Smooth muscle cell (in vitro differentiated cells): ENCODE measurements at regions not wholly inside any gene's neighbourhood (a gene's known extent, or its start where the extent isn't known, plus 50 kb on each side); places are given as distances from the start of the nearest gene placed in this dataset.

ENCODE experiments used
- DNase-seq: peaks from one replicate; lab custom pipeline; 2025; ENCODE audit not compliant: unreplicated experiment; lab: John Stamatoyannopoulos, UW
- H2AFZ ChIP-seq: fragments of 200-600 bp; sonication (generic); 2 replicates; pipeline ENCODE4 v1.6.0; 2016; ENCODE audit warnings: antibody characterized with exemption, low read depth, mild to moderate bottlenecking
- H3F3A ChIP-seq: fragments of 200-600 bp; sonication (generic); 2 replicates; pipeline ENCODE4 v1.6.0; 2017; ENCODE audit warnings: antibody characterized with exemption, low read depth
- H3K27ac ChIP-seq: fragments of 200-600 bp; sonication (generic); 2 replicates; pipeline ENCODE4 v1.5.1; 2016; ENCODE audit warnings: low read depth, mild to moderate bottlenecking
- H3K27me3 ChIP-seq: fragments of 200-600 bp; sonication (generic); 2 replicates; pipeline ENCODE4 v1.6.1; 2016; ENCODE audit warnings: low read depth, mild to moderate bottlenecking
- H3K36me3 ChIP-seq: fragments of 200-600 bp; sonication (generic); 2 replicates; pipeline ENCODE4 v1.5.1; 2016; ENCODE audit warnings: low read depth
- H3K4me1 ChIP-seq: fragments of 200-600 bp; sonication (generic); 2 replicates; pipeline ENCODE4 v1.5.1; 2016; ENCODE audit warnings: low read depth
- H3K4me2 ChIP-seq: fragments of 200-600 bp; sonication (generic); 2 replicates; pipeline ENCODE4 v1.6.0; 2016; ENCODE audit warnings: mild to moderate bottlenecking
- H3K4me3 ChIP-seq: fragments of 200-600 bp; sonication (generic); 2 replicates; pipeline ENCODE4 v1.5.1; 2016; ENCODE audit warnings: mild to moderate bottlenecking
- H3K79me2 ChIP-seq: fragments of 200-600 bp; sonication (generic); 2 replicates; pipeline ENCODE4 v1.6.0; 2016; ENCODE audit warnings: low read depth, mild to moderate bottlenecking
- H3K9ac ChIP-seq: fragments of 200-600 bp; sonication (generic); 2 replicates; pipeline ENCODE4 v1.6.0; 2016; ENCODE audit warnings: low read depth
- H3K9me3 ChIP-seq: fragments of 200-600 bp; sonication (generic); replicated peaks from 2 replicates; pipeline ENCODE4 v1.5.1; 2016; ENCODE audit warnings: low read depth
- H4K20me1 ChIP-seq: fragments of 200-600 bp; sonication (generic); 2 replicates; pipeline ENCODE4 v1.6.0; 2016; ENCODE audit warnings: low read depth
- CTCF ChIP-seq: fragments of 200-600 bp; sonication (generic); IDR thresholded peaks from 2 replicates; pipeline ENCODE4 v1.5.1; 2017; ENCODE audit warnings: borderline replicate concordance, mild to moderate bottlenecking, antibody characterized with exemption; ENCODE audit not compliant: insufficient read depth, poor library complexity, severe bottlenecking
- WGBS: methylation state at CpG from one replicate; pipeline ENCODE4 v1.1.7; 2016; ENCODE audit warnings: low lambda C conversion rate; 5-methylcytosine and 5-hydroxymethylcytosine counted together

DNA sequence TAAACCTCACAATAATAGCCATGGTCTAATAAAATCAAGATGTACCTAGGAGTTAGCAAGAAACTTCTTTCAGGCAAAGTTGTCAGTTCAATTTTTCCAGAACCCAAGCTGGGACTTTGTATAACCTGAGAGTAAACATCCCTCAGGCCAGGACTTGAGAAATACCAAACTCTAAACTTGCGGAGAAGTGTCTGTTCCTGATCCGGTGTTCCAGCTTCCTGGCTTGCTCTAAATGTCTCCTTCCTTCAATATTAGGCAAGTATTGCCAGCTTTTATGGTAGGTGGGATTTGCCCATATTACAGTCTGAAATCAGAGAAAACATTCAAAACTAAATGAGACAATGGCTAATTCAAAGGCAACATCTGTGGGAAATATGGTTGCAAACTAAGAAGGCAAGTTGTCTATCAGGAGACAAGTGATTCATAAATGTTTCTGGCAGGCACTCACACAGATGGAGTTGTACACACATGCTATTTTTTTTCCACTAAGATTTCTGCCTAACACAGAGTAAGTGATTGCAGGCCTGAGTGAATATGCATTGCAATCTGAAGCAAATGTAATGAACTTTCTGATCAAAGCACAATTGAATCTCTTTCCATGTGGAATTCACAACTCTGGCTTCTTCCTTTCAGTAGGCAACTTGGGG is 88.3 kb upstream of the COL8A1 start:
- no peak overlapping the region for H2AFZ ChIP-seq
- H3K9ac ChIP-seq: no peak overlapping the region
- H3K36me3 ChIP-seq: no peaks in the 10 kb centered on the region
- 91% methylated on average over 2 of the region's 2 CpGs for WGBS
- H3K79me2 ChIP-seq: no peaks in the 10 kb centered on the region
- no peak overlapping the region for H3K4me2 ChIP-seq
- no peaks in the 10 kb centered on the region for H3K9me3 ChIP-seq
- H3K27ac ChIP-seq: no peak overlapping the region
- H3F3A ChIP-seq: no peaks in the 10 kb centered on the region
- H3K27me3 ChIP-seq: no peaks in the 10 kb centered on the region
- no peak for TF ChIP-seq CTCF
- no peak overlapping the region for H3K4me3 ChIP-seq
- DNase-seq: no peak
- no peaks in the 10 kb centered on the region for H4K20me1 ChIP-seq
- H3K4me1 ChIP-seq: no peaks in the 10 kb centered on the region

- H3K9me3 ChIP-seq: no peaks in the 10 kb centered on the region
- DNase-seq: no peak
These were observed 89.2 kb upstream of the COL8A1 start for GRCh38 chr3:99549220-99549619.

DNA sequence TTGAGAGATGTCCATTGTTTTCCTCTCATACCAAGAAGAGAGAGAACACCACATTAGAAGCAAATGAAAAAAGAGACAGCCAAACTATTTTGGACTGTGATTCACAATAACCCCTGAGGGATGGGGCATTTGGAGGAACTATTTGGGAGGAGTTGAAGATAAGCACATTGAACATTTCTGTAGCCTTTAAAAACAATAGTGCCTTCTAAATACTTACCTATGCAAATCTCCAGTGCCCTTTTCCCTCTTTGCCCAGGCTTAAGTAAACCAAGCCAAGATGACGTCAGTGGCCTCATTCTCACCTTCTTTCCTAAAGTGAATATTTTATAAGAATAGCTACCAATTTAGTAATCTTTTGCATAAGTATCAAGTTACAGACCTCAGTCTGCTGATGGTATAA is 89.7 kb upstream of the COL8A1 start:
- H4K20me1 ChIP-seq: no peaks in the 10 kb centered on the region
- no peaks in the 10 kb centered on the region for H3K36me3 ChIP-seq
- no peak overlapping the region for H3K4me2 ChIP-seq
- no peaks in the 10 kb centered on the region for H3F3A ChIP-seq
- no peak overlapping the region for H3K27ac ChIP-seq
- no peak overlapping the region for H3K9ac ChIP-seq
- no peaks in the 10 kb centered on the region for H3K9me3 ChIP-seq
- no peak for DNase-seq
- H3K79me2 ChIP-seq: no peaks in the 10 kb centered on the region
- TF ChIP-seq CTCF: no peak
- H2AFZ ChIP-seq: no peak overlapping the region
- no peaks in the 10 kb centered on the region for H3K4me1 ChIP-seq
- H3K27me3 ChIP-seq: no peaks in the 10 kb centered on the region
- H3K4me3 ChIP-seq: no peak overlapping the region
- WGBS: 94% methylated on average over 1 of the region's 1 CpG

More at GRCh38 chr3:99549220-99549619, 89.2 kb upstream of the COL8A1 start:
- no peaks in the 10 kb centered on the region for H3F3A ChIP-seq
- no peak overlapping the region for H3K4me3 ChIP-seq
- no peaks in the 10 kb centered on the region for H3K4me1 ChIP-seq
- TF ChIP-seq CTCF: no peak
- no peaks in the 10 kb centered on the region for H3K36me3 ChIP-seq
- no peak overlapping the region for H2AFZ ChIP-seq
- no peak overlapping the region for H3K4me2 ChIP-seq
- WGBS: 80% methylated on average over 4 of the region's 4 CpGs
- H3K9ac ChIP-seq: no peak overlapping the region
- no peak overlapping the region for H3K27ac ChIP-seq
- H3K79me2 ChIP-seq: no peaks in the 10 kb centered on the region
- no peaks in the 10 kb centered on the region for H3K27me3 ChIP-seq
- H4K20me1 ChIP-seq: no peaks in the 10 kb centered on the region

- H3F3A ChIP-seq: no peaks in the 10 kb centered on the region
- no peak overlapping the region for H3K4me2 ChIP-seq
- no peak overlapping the region for H2AFZ ChIP-seq
- no peaks in the 10 kb centered on the region for H3K9me3 ChIP-seq
- WGBS: 57% methylated on average over 3 of the region's 3 CpGs
- no peaks in the 10 kb centered on the region for H3K4me1 ChIP-seq
- H3K36me3 ChIP-seq: no peaks in the 10 kb centered on the region
- no peaks in the 10 kb centered on the region for H3K27me3 ChIP-seq
- no peaks in the 10 kb centered on the region for H3K79me2 ChIP-seq
- H3K27ac ChIP-seq: no peak overlapping the region
- H3K9ac ChIP-seq: no peak overlapping the region
- DNase-seq: no peak
- TF ChIP-seq CTCF: no peak
- H4K20me1 ChIP-seq: no peaks in the 10 kb centered on the region
- no peak overlapping the region for H3K4me3 ChIP-seq
These were observed 92.3 kb upstream of the COL8A1 start for GRCh38 chr3:99545941-99546580.
